Natural killer cell (primary cell): ENCODE measurements at regions not wholly inside any gene's neighbourhood (a gene's known extent, or its start where the extent isn't known, plus 50 kb on each side); places are given as distances from the start of the nearest gene placed in this dataset.

Experiments
- ATAC-seq, 3 donors: fragments of 150-1000 bp in 2 of 3; fragments of 200-7000 bp in 1 of 3; cut with Tn5 transposase; 1 replicate in 1 of 3; 2 replicates in 2 of 3; pipeline ENCODE4 v1.10.0; 2021; ENCODE audit warnings: mild to moderate bottlenecking in 2 of 3, moderate library complexity in 2 of 3
- DNase-seq, 2 donors: peaks; one replicate each; pipeline versions ENCODE4 v3.0.0 to v3.0.0-alpha.2; 2013 to 2021; ENCODE audit warnings: mixed read lengths in 1 of 2
- H3K27ac ChIP-seq: one replicate; pipeline ENCODE4 v1.5.1; 2013; ENCODE audit warnings: mild to moderate bottlenecking, low read length
- H3K27me3 ChIP-seq: one replicate; pipeline ENCODE4 v1.6.1; 2013; ENCODE audit warnings: low read length; ENCODE audit not compliant: control insufficient read depth, insufficient read depth
- H3K36me3 ChIP-seq: one replicate; pipeline ENCODE4 v1.6.1; 2013; ENCODE audit warnings: low read length; ENCODE audit not compliant: control insufficient read depth, insufficient read depth
- H3K4me1 ChIP-seq: one replicate; pipeline ENCODE4 v1.6.1; 2013; ENCODE audit warnings: low read length; ENCODE audit not compliant: control insufficient read depth, insufficient read depth
- H3K4me3 ChIP-seq: one replicate; pipeline ENCODE4 v1.5.1; 2013; ENCODE audit warnings: low read length
- H3K9me3 ChIP-seq: one replicate; pipeline ENCODE4 v1.6.1; 2013; ENCODE audit warnings: low read length; ENCODE audit not compliant: control insufficient read depth, insufficient read depth
- H3K27ac Mint-ChIP-seq, 2 donors: one replicate each; pipeline ENCODE4 v1.8.0; 2022; ENCODE audit warnings: mild to moderate bottlenecking in 2 of 2, mixed read lengths in 2 of 2, moderate library complexity in 1 of 2
- H3K27me3 Mint-ChIP-seq, 2 donors: one replicate each; pipeline ENCODE4 v1.8.0; 2022; ENCODE audit warnings: low read depth in 2 of 2, mixed read lengths in 2 of 2
- H3K36me3 Mint-ChIP-seq: one replicate; pipeline ENCODE4 v1.8.0; 2022; ENCODE audit warnings: mixed read lengths
- H3K4me1 Mint-ChIP-seq, 2 donors: one replicate each; pipeline ENCODE4 v1.8.0; 2022; ENCODE audit warnings: mixed read lengths in 2 of 2
- H3K4me3 Mint-ChIP-seq: one replicate; pipeline ENCODE4 v1.8.0; 2022; ENCODE audit warnings: mild to moderate bottlenecking, moderate library complexity, mixed read lengths
- H3K9me3 Mint-ChIP-seq, 2 donors: one replicate each; pipeline ENCODE4 v1.8.0; 2022; ENCODE audit warnings: mixed read lengths in 2 of 2
- CTCF ChIP-seq: fragments of 200-600 bp; IDR thresholded peaks from one replicate; pipeline ENCODE4 v1.8.0; 2022; ENCODE audit warnings: antibody characterized with exemption
- WGBS: methylation state at CpG from one replicate; pipeline ENCODE4 v1.1.7; 2013; ENCODE audit warnings: missing lambda C conversion rate; ENCODE audit not compliant: insufficient coverage; 5-methylcytosine and 5-hydroxymethylcytosine counted together
- intact Hi-C: fragments of 100-400 bp; cut with micrococcal nuclease; formaldehyde crosslinking; loops from one replicate; pipeline ENCODE4 v1.14.2; 2022

GRCh38 chr6:84554074-84554473 is 210.3 kb downstream of the TBX18 start:
- no peak for TF ChIP-seq CTCF

GRCh38 chr6:84553527-84553926 is 210.9 kb downstream of the TBX18 start:
- Mint-ChIP-seq H3K36me3 (no peaks in the 10 kb centered on the region), H3K4me1 (no peaks in the 10 kb centered on the region), H3K9me3 (peaks cover 15 to 16% of the 10 kb centered on the region in 2 donors), H3K27me3 (no peaks in the 10 kb centered on the region), H3K4me3 (no peak overlapping the region), H3K27ac (no peak overlapping the region)
- Histone ChIP-seq H3K4me3 (no peak overlapping the region), H3K36me3 (no peaks in the 10 kb centered on the region), H3K27me3 (no peaks in the 10 kb centered on the region), H3K9me3 (no peaks in the 10 kb centered on the region), H3K4me1 (no peaks in the 10 kb centered on the region), H3K27ac (no peak overlapping the region)
- DNase-seq (no peak), ATAC-seq (no peak)
- 53% methylated on average over 1 of the region's 1 CpG for WGBS
- TF ChIP-seq CTCF, result no peak
- intact Hi-C loops, result no loop called here

More at GRCh38 chr6:84554074-84554473, 210.3 kb downstream of the TBX18 start:
- no peaks in the 10 kb centered on the region for H3K27me3 Mint-ChIP-seq
- H3K27ac ChIP-seq, result no peak overlapping the region
- H3K4me3 Mint-ChIP-seq, result no peak overlapping the region
- H3K36me3 ChIP-seq, result no peaks in the 10 kb centered on the region
- intact Hi-C loops, result no loop called here
- no peaks in the 10 kb centered on the region for H3K9me3 ChIP-seq
- H3K9me3 Mint-ChIP-seq, result peaks cover 15 to 16% of the 10 kb centered on the region in 2 donors
- no peaks in the 10 kb centered on the region for H3K4me1 Mint-ChIP-seq
- no peaks in the 10 kb centered on the region for H3K36me3 Mint-ChIP-seq
- no peak overlapping the region for H3K4me3 ChIP-seq
- ATAC-seq (no peak), DNase-seq (no peak)
- H3K27ac Mint-ChIP-seq, result no peak overlapping the region
- H3K27me3 ChIP-seq, result no peaks in the 10 kb centered on the region
- H3K4me1 ChIP-seq, result no peaks in the 10 kb centered on the region

- Histone ChIP-seq H3K36me3 (no peaks in the 10 kb centered on the region), H3K27ac (no peak overlapping the region), H3K27me3 (no peaks in the 10 kb centered on the region), H3K4me1 (no peaks in the 10 kb centered on the region), H3K9me3 (no peaks in the 10 kb centered on the region), H3K4me3 (no peak overlapping the region)
- no peak for ATAC-seq
- H3K27ac Mint-ChIP-seq, result no peak overlapping the region
- no peaks in the 10 kb centered on the region for H3K36me3 Mint-ChIP-seq
- DNase-seq, result no peak
- intact Hi-C loops, result no loop called here
- H3K9me3 Mint-ChIP-seq, result peaks cover 15 to 16% of the 10 kb centered on the region in 2 donors
- 71% methylated on average over 1 of the region's 6 CpGs for WGBS
- H3K4me1 Mint-ChIP-seq, result no peaks in the 10 kb centered on the region
- no peaks in the 10 kb centered on the region for H3K27me3 Mint-ChIP-seq
- no peak overlapping the region for H3K4me3 Mint-ChIP-seq
- TF ChIP-seq CTCF, result no peak
Measured at GRCh38 chr6:84551797-84552196, 212.6 kb downstream of the TBX18 start.

GRCh38 chr6:84549917-84550316 is 214.5 kb downstream of the TBX18 start:
- Mint-ChIP-seq H3K27me3 (no peaks in the 10 kb centered on the region), H3K4me3 (no peak overlapping the region), H3K36me3 (no peaks in the 10 kb centered on the region), H3K9me3 (peaks cover 14 to 15% of the 10 kb centered on the region in 2 donors), H3K4me1 (no peaks in the 10 kb centered on the region), H3K27ac (no peak overlapping the region)
- WGBS, result 100% methylated on average over 1 of the region's 4 CpGs
- no peak overlapping the region for H3K27ac ChIP-seq
- H3K27me3 ChIP-seq, result no peaks in the 10 kb centered on the region
- DNase-seq (no peak), ATAC-seq (no peak)
- TF ChIP-seq CTCF, result no peak
- H3K9me3 ChIP-seq, result no peaks in the 10 kb centered on the region
- no peaks in the 10 kb centered on the region for H3K36me3 ChIP-seq
- intact Hi-C loops, result no loop called here
- no peak overlapping the region for H3K4me3 ChIP-seq
- no peaks in the 10 kb centered on the region for H3K4me1 ChIP-seq
